H9 (cell line): ENCODE measurements at regions not wholly inside any gene's neighbourhood (a gene's known extent, or its start where the extent isn't known, plus 50 kb on each side); places are given as distances from the start of the nearest gene placed in this dataset.

Experiments
- DNase-seq: peaks from one replicate; pipeline ENCODE4 v3.0.0-alpha.2; 2017
- H2AFZ ChIP-seq: one replicate; pipeline ENCODE4 v1.6.1; 2013; ENCODE audit warnings: mild to moderate bottlenecking, low read length, control low read depth, moderate library complexity
- H2AK5ac ChIP-seq: 2 replicates; pipeline ENCODE4 v1.6.1; 2013; ENCODE audit warnings: low read length, control low read depth, mixed read lengths; ENCODE audit not compliant: insufficient read length
- H2BK120ac ChIP-seq: one replicate; pipeline ENCODE4 v1.6.1; 2013; ENCODE audit warnings: low read depth, mild to moderate bottlenecking, low read length, control low read depth, inconsistent platforms; ENCODE audit not compliant: poor library complexity, severe bottlenecking
- H2BK12ac ChIP-seq: 2 replicates; pipeline ENCODE4 v1.6.1; 2013; ENCODE audit warnings: low read length, control low read depth, mixed read lengths, low read depth; ENCODE audit not compliant: insufficient read length
- H2BK15ac ChIP-seq: 2 replicates; pipeline ENCODE4 v1.6.1; 2013; ENCODE audit warnings: low read depth, low read length, control low read depth
- H2BK20ac ChIP-seq: one replicate; pipeline ENCODE4 v1.6.1; 2013; ENCODE audit warnings: low read depth, mild to moderate bottlenecking, low read length, control low read depth, inconsistent platforms; ENCODE audit not compliant: poor library complexity, severe bottlenecking
- H2BK5ac ChIP-seq: 2 replicates; pipeline ENCODE4 v1.6.1; 2013; ENCODE audit warnings: low read length, control low read depth, mixed read lengths; ENCODE audit not compliant: insufficient read length
- H3K14ac ChIP-seq: 2 replicates; pipeline ENCODE4 v1.6.1; 2013; ENCODE audit warnings: low read length, control low read depth; ENCODE audit not compliant: insufficient read depth
- H3K18ac ChIP-seq: 2 replicates; pipeline ENCODE4 v1.6.1; 2013; ENCODE audit warnings: low read depth, mild to moderate bottlenecking, mixed read lengths, low read length, control low read depth; ENCODE audit not compliant: insufficient read length
- H3K23ac ChIP-seq: 2 replicates; pipeline ENCODE4 v1.6.1; 2013; ENCODE audit warnings: low read length, control low read depth, mixed read lengths, low read depth; ENCODE audit not compliant: insufficient read length
- H3K23me2 ChIP-seq: 2 replicates; pipeline ENCODE4 v1.6.1; 2013; ENCODE audit warnings: low read depth, mild to moderate bottlenecking, mixed read lengths, low read length, control low read depth; ENCODE audit not compliant: insufficient read length, poor library complexity, severe bottlenecking
- H3K27ac ChIP-seq: 2 replicates; pipeline ENCODE4 v1.5.1; 2013; ENCODE audit warnings: low read length, control low read depth, mixed read lengths, low read depth; ENCODE audit not compliant: insufficient read length
- H3K27me3 ChIP-seq: 2 replicates; pipeline ENCODE4 v1.6.1; 2013; ENCODE audit warnings: low read length, control low read depth, inconsistent platforms; ENCODE audit not compliant: insufficient read depth
- H3K4ac ChIP-seq: 2 replicates; pipeline ENCODE4 v1.6.1; 2013; ENCODE audit warnings: low read depth, mild to moderate bottlenecking, control low read depth, inconsistent platforms, low read length, moderate library complexity
- H3K4me1 ChIP-seq: 2 replicates; pipeline ENCODE4 v1.6.1; 2013; ENCODE audit warnings: low read length, control low read depth, inconsistent platforms; ENCODE audit not compliant: insufficient read depth
- H3K4me2 ChIP-seq: 2 replicates; pipeline ENCODE4 v1.6.1; 2013; ENCODE audit warnings: low read length, control low read depth, mixed read lengths; ENCODE audit not compliant: insufficient read length, insufficient read depth
- H3K56ac ChIP-seq: 2 replicates; pipeline ENCODE4 v1.6.1; 2013; ENCODE audit warnings: low read depth, mild to moderate bottlenecking, mixed read lengths, low read length, control low read depth; ENCODE audit not compliant: insufficient read length
- H3K79me1 ChIP-seq: 2 replicates; pipeline ENCODE4 v1.6.1; 2013; ENCODE audit warnings: low read depth, mild to moderate bottlenecking, moderate library complexity, low read length, control low read depth, inconsistent platforms; ENCODE audit not compliant: insufficient read depth, poor library complexity, severe bottlenecking
- H3K79me2 ChIP-seq: 2 replicates; pipeline ENCODE4 v1.6.1; 2013; ENCODE audit warnings: low read length, control low read depth, inconsistent platforms; ENCODE audit not compliant: insufficient read depth
- H3K9ac ChIP-seq: 2 replicates; pipeline ENCODE4 v1.6.1; 2013; ENCODE audit warnings: low read length, control low read depth, mixed read lengths; ENCODE audit not compliant: insufficient read length; ENCODE audit errors: extremely low read depth
- H3K9me3 ChIP-seq: one replicate; pipeline ENCODE4 v1.6.1; 2013; ENCODE audit warnings: low read depth, low read length, inconsistent platforms; ENCODE audit not compliant: control insufficient read depth
- H3T11ph ChIP-seq: one replicate; pipeline ENCODE4 v1.6.1; 2013; ENCODE audit warnings: mild to moderate bottlenecking, low read length, control low read depth, inconsistent platforms
- H4K20me1 ChIP-seq: one replicate; pipeline ENCODE4 v1.6.1; 2013; ENCODE audit not compliant: control insufficient read depth, insufficient read length, insufficient read depth
- H4K5ac ChIP-seq: 2 replicates; pipeline ENCODE4 v1.6.1; 2013; ENCODE audit warnings: low read depth, mild to moderate bottlenecking, mixed read lengths, low read length, control low read depth; ENCODE audit not compliant: insufficient read length
- H4K8ac ChIP-seq: replicated peaks from 2 replicates; pipeline ENCODE4 v1.6.1; 2013; ENCODE audit warnings: low read length, control low read depth, mixed read lengths, low read depth; ENCODE audit not compliant: insufficient read length
- H4K91ac ChIP-seq: 2 replicates; pipeline ENCODE4 v1.6.1; 2013; ENCODE audit warnings: low read depth, mild to moderate bottlenecking, moderate library complexity, mixed read lengths, low read length, control low read depth; ENCODE audit not compliant: insufficient read length
- H3K27ac Mint-ChIP-seq, 3 experiments: 2 replicates in 2 of 3; 3 replicates in 1 of 3; pipeline ENCODE4 v1.8.0; 2020 to 2021; ENCODE audit warnings: mixed read lengths in 3 of 3, mild to moderate bottlenecking in 1 of 3, moderate library complexity in 1 of 3
- H3K27me3 Mint-ChIP-seq: 2 replicates; pipeline ENCODE4 v1.8.0; 2021; ENCODE audit warnings: low read depth, mild to moderate bottlenecking, moderate library complexity, mixed read lengths
- H3K36me3 Mint-ChIP-seq, 3 experiments: 2 replicates in 2 of 3; 3 replicates in 1 of 3; pipeline ENCODE4 v1.8.0; 2020 to 2021; ENCODE audit warnings: low read depth in 3 of 3, mixed read lengths in 3 of 3; ENCODE audit not compliant: insufficient read depth in 1 of 3
- H3K4me1 Mint-ChIP-seq, 2 experiments: 2 replicates each; pipeline ENCODE4 v1.8.0; 2020; ENCODE audit warnings: mixed read lengths in 2 of 2
- H3K4me3 Mint-ChIP-seq, 2 experiments: 2 replicates in 1 of 2; 3 replicates in 1 of 2; pipeline ENCODE4 v1.8.0; 2020 to 2021; ENCODE audit warnings: mild to moderate bottlenecking in 2 of 2, mixed read lengths in 2 of 2, moderate library complexity in 1 of 2
- H3K9me3 Mint-ChIP-seq, 2 experiments: 2 replicates in 1 of 2; 3 replicates in 1 of 2; pipeline ENCODE4 v1.8.0; 2020; ENCODE audit warnings: mild to moderate bottlenecking in 2 of 2, mixed read lengths in 2 of 2, moderate library complexity in 1 of 2
- CTCF ChIP-seq: fragments of 200-600 bp; sonication (generic); conservative IDR thresholded peaks from 3 replicates; pipeline ENCODE4 v1.8.0; 2021; ENCODE audit warnings: antibody characterized with exemption, mild to moderate bottlenecking
- WGBS: extraction: QIAGEN DNeasy Blood & Tissue Kit; methylation state at CpG from one replicate; pipeline ENCODE4 v1.1.7; 2013; ENCODE audit warnings: missing lambda C conversion rate, low lambda C conversion rate, mixed read lengths; ENCODE audit not compliant: insufficient read length; ENCODE audit errors: extremely low coverage; 5-methylcytosine and 5-hydroxymethylcytosine counted together

GRCh38 chr6:134821928-134822864, 127.7 kb downstream of the ALDH8A1 start:
- Histone ChIP-seq H2BK15ac (no peak overlapping the region), H4K5ac (no peak overlapping the region), H2BK120ac (no peak overlapping the region), H3T11ph (no peak overlapping the region), H2AK5ac (no peak overlapping the region), H3K56ac (no peak overlapping the region), H3K27me3 (no peaks in the 10 kb centered on the region), H3K18ac (no peak overlapping the region), H4K20me1 (no peaks in the 10 kb centered on the region), H2AFZ (no peak overlapping the region), H4K8ac (no peak overlapping the region), H3K14ac (no peak overlapping the region), H3K9ac (no peak overlapping the region), H2BK12ac (no peak overlapping the region), H3K27ac (no peak overlapping the region), H4K91ac (no peak overlapping the region), H3K79me1 (no peaks in the 10 kb centered on the region), H3K4me1 (no peaks in the 10 kb centered on the region), H3K4me2 (no peak overlapping the region), H3K23ac (no peak overlapping the region), H3K23me2 (no peaks in the 10 kb centered on the region), H3K4ac (no peak overlapping the region), H2BK5ac (no peak overlapping the region), H2BK20ac (no peak overlapping the region), H3K9me3 (no peaks in the 10 kb centered on the region), H3K79me2 (no peaks in the 10 kb centered on the region)
- Mint-ChIP-seq H3K27ac (no peak overlapping the region), H3K27me3 (no peaks in the 10 kb centered on the region), H3K9me3 (peaks cover 10 to 11% of the 10 kb centered on the region in 2 experiments; a peak in 4 of 5 replicates), H3K36me3 (peaks cover 2 to 5% (median 2%) of the 10 kb centered on the region in 3 experiments; a peak in 5 of 7 replicates), H3K4me1 (peaks cover 0 to 12% of the 10 kb centered on the region in 2 experiments; a peak in 2 of 4 replicates), H3K4me3 (no peak overlapping the region)
- no peak for DNase-seq
- no CpG with 5 or more reads among the region's 10 CpGs for whole genome bisulfite sequencing
- TF ChIP-seq CTCF: no peak
